ENCODE measurements at regions not wholly inside any gene's neighbourhood (a gene's known extent, or its start where the extent isn't known, plus 50 kb on each side); places are given as distances from the start of the nearest gene placed in this dataset.

DNA sequence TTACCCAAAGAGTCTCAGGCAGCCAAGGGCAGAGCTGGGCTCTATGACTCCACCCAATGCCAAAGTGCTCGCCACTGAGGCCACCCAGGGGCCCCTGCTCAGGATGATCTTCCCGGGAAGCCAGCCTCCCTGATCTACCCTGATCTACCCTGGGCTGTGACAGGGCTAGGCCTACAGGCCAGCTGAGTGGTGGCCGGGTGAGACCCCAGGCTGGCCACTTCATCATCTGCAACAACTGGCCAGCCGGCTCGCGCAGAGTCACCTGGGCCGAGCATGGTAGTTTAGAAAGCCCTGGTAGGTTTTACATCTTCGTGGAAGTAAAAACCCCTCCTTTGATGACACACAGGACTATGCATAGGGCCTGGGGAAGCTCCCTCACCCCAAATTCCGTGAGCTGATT is 276.3 kb downstream of the NDUFA10 start:
- Histone ChIP-seq H4K20me1 (ENCODE audit: low read depth) (no peaks in the 10 kb centered on the region), H3K9ac (no peak overlapping the region), H3K4me3 (no peak overlapping the region), H3K79me2 (ENCODE audit: low read depth) (no peaks in the 10 kb centered on the region), H3K4me2 (no peak overlapping the region), H3K27ac (no peak overlapping the region), H2AFZ (replicated peaks) (no peak overlapping the region), H3K4me1 (peaks cover 25% of the 10 kb centered on the region), H3F3A (ENCODE audit: low read depth) (no peaks in the 10 kb centered on the region), H3K27me3 (no peaks in the 10 kb centered on the region), H3K36me3 (no peaks in the 10 kb centered on the region), H3K9me3 (ENCODE audit: low read depth) (no peaks in the 10 kb centered on the region)
- DNase-seq (ENCODE audit: low spot score), result no peak
- Mint-ChIP-seq H3K27ac (no peak overlapping the region), H3K4me1 (peaks cover 17% of the 10 kb centered on the region), H3K9me3 (no peaks in the 10 kb centered on the region), H3K4me3 (no peak overlapping the region), H3K36me3 (no peaks in the 10 kb centered on the region), H3K27me3 (ENCODE audit: insufficient read depth, low read depth) (peaks cover 8% of the 10 kb centered on the region)
- no peak for TF ChIP-seq EZH2phosphoT487 (IDR thresholded peaks at IDR 0.05)

DNA sequence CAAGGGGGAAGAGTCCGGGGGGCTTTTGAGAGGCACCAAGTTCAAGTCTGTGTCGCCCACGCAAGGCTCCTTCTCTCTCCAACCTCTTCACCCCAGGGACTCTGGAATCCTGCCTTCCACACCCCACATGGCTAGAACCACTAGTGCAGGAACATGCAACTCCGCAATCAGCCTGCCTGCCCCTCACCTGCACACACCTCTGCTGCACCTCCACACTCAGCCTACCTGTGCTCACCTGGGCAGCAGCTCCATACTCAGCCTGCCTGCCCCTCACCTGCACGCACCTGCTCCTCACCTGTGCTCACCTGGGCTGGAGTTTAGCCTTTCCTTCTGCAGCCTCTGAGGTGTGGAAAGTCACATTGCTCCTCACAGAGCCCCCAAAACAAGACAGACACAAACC is 277.4 kb downstream of the NDUFA10 start:
- H3F3A ChIP-seq (ENCODE audit: low read depth), result no peaks in the 10 kb centered on the region
- no peak overlapping the region for H3K9ac ChIP-seq
- no peak overlapping the region for H3K4me3 ChIP-seq
- DNase-seq (ENCODE audit: low spot score), result no peak
- H3K4me1 ChIP-seq, result peaks cover 25% of the 10 kb centered on the region
- no peak overlapping the region for H3K4me3 Mint-ChIP-seq
- no peak for TF ChIP-seq EZH2 (IDR thresholded peaks at IDR 0.05)
- TF ChIP-seq, protein P1, sequence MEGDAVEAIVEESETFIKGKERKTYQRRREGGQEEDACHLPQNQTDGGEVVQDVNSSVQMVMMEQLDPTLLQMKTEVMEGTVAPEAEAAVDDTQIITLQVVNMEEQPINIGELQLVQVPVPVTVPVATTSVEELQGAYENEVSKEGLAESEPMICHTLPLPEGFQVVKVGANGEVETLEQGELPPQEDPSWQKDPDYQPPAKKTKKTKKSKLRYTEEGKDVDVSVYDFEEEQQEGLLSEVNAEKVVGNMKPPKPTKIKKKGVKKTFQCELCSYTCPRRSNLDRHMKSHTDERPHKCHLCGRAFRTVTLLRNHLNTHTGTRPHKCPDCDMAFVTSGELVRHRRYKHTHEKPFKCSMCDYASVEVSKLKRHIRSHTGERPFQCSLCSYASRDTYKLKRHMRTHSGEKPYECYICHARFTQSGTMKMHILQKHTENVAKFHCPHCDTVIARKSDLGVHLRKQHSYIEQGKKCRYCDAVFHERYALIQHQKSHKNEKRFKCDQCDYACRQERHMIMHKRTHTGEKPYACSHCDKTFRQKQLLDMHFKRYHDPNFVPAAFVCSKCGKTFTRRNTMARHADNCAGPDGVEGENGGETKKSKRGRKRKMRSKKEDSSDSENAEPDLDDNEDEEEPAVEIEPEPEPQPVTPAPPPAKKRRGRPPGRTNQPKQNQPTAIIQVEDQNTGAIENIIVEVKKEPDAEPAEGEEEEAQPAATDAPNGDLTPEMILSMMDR (IDR thresholded peaks at IDR 0.05), result no peak
- no peak for TF ChIP-seq EZH2phosphoT487 (IDR thresholded peaks at IDR 0.05)
- no peak overlapping the region for H3K27ac ChIP-seq
- peaks cover 10% of the 10 kb centered on the region for H3K27me3 Mint-ChIP-seq (ENCODE audit: insufficient read depth, low read depth)
- H3K4me1 Mint-ChIP-seq, result peaks cover 15% of the 10 kb centered on the region
- H3K36me3 Mint-ChIP-seq, result no peaks in the 10 kb centered on the region
- no peaks in the 10 kb centered on the region for H3K9me3 Mint-ChIP-seq
- no peaks in the 10 kb centered on the region for H3K27me3 ChIP-seq
- no peak overlapping the region for H3K27ac Mint-ChIP-seq
- no peak overlapping the region for H3K4me2 ChIP-seq
- H2AFZ ChIP-seq (replicated peaks), result no peak overlapping the region
- no peaks in the 10 kb centered on the region for H3K79me2 ChIP-seq (ENCODE audit: low read depth)
- H4K20me1 ChIP-seq (ENCODE audit: low read depth), result no peaks in the 10 kb centered on the region
- no peaks in the 10 kb centered on the region for H3K9me3 ChIP-seq (ENCODE audit: low read depth)
- no peaks in the 10 kb centered on the region for H3K36me3 ChIP-seq

DNA sequence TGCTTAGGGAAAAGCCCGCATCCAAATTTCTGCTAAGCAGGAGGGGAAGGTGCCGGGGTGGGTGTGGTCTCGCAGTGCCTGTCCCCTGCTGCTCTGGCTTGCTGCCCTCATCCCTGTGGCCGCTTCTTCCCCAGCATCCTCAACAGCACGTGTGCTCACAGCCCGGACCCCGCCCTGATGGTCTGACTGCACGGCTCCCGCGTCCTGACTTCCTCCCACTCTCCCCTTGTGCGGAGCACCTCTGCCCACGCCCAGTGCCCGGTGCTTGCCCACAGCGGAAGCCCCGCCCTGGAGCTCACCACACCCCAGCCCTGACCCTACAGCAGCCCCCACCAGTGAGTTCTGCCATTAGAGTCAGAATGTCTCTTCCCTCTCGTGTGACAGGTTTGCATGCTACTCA is 277.9 kb downstream of the NDUFA10 start:
- H3K9ac ChIP-seq, result no peak overlapping the region
- Mint-ChIP-seq H3K27me3 (ENCODE audit: insufficient read depth, low read depth) (peaks cover 12% of the 10 kb centered on the region), H3K4me3 (no peak overlapping the region), H3K27ac (no peak overlapping the region), H3K9me3 (no peaks in the 10 kb centered on the region), H3K4me1 (peaks cover 14% of the 10 kb centered on the region), H3K36me3 (no peaks in the 10 kb centered on the region)
- no peak overlapping the region for H2AFZ ChIP-seq (replicated peaks)
- no peaks in the 10 kb centered on the region for H3K36me3 ChIP-seq
- DNase-seq (ENCODE audit: low spot score), result no peak
- no peaks in the 10 kb centered on the region for H3F3A ChIP-seq (ENCODE audit: low read depth)
- H3K27ac ChIP-seq, result no peak overlapping the region
- H3K4me1 ChIP-seq, result peaks cover 25% of the 10 kb centered on the region
- no peak overlapping the region for H3K4me2 ChIP-seq
- H3K79me2 ChIP-seq (ENCODE audit: low read depth), result no peaks in the 10 kb centered on the region
- no peaks in the 10 kb centered on the region for H3K9me3 ChIP-seq (ENCODE audit: low read depth)
- no peaks in the 10 kb centered on the region for H3K27me3 ChIP-seq
- H4K20me1 ChIP-seq (ENCODE audit: low read depth), result no peaks in the 10 kb centered on the region
- no peak for TF ChIP-seq EZH2 (IDR thresholded peaks at IDR 0.05)
- TF ChIP-seq, protein P1 (IDR thresholded peaks at IDR 0.05), result no peak
- TF ChIP-seq EZH2phosphoT487 (IDR thresholded peaks at IDR 0.05), result no peak
- no peak overlapping the region for H3K4me3 ChIP-seq

DNA sequence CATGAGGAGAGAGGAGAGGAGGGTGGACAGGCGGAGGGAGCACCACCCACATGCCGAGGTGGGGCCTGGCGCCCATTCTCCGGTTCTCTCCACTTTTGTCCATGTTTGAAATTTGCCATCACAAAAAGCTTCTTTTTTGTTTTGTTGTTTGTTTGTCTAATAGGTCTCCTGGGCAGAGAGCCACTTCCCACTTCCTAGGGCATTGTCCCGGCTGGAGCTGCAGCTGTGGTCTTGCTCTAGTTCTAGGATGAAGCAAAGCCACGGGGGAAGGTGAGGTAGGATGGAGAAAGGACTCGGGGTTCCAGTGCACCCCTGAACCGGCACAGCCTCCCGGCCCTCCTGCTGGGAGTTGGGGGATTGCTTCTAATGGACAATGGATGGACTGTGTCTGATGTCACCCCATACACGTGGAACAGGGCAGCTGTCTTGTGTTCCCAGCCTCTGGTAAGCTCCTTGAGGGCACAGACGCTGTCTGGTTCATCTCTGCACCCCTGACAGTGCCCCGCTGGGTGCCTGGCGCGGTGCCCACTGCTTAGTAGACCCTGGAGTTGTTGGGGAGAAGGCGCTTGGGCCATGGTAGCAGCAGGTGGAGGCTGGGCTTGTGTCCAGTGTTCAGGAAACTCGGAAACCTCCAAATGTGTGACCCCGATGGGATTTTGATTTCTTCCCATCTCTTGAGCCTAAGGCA is 278.4 kb downstream of the NDUFA10 start:
- Histone ChIP-seq H3K9ac (no peak overlapping the region), H3K4me1 (peaks cover 20% of the 10 kb centered on the region), H3K4me2 (no peak overlapping the region), H3K27me3 (no peaks in the 10 kb centered on the region), H3K4me3 (no peak overlapping the region), H3K27ac (no peak overlapping the region), H3F3A (ENCODE audit: low read depth) (no peaks in the 10 kb centered on the region), H4K20me1 (ENCODE audit: low read depth) (no peaks in the 10 kb centered on the region), H3K9me3 (ENCODE audit: low read depth) (no peaks in the 10 kb centered on the region), H3K79me2 (ENCODE audit: low read depth) (no peaks in the 10 kb centered on the region), H3K36me3 (no peaks in the 10 kb centered on the region), H2AFZ (replicated peaks) (no peak overlapping the region)
- Mint-ChIP-seq H3K4me3 (no peak overlapping the region), H3K4me1 (peaks cover 11% of the 10 kb centered on the region), H3K36me3 (no peaks in the 10 kb centered on the region), H3K9me3 (no peaks in the 10 kb centered on the region), H3K27ac (no peak overlapping the region), H3K27me3 (ENCODE audit: insufficient read depth, low read depth) (peaks cover 12% of the 10 kb centered on the region)
- DNase-seq (ENCODE audit: low spot score), result no peak
- TF ChIP-seq EZH2 (IDR thresholded peaks at IDR 0.05), result no peak
- TF ChIP-seq, protein P1 (IDR thresholded peaks at IDR 0.05), result no peak
- no peak for TF ChIP-seq EZH2phosphoT487 (IDR thresholded peaks at IDR 0.05)

Data from neural progenitor cell (in vitro differentiated cells).